Breast epithelium (tissue), 3 donors: ENCODE measurements at regions not wholly inside any gene's neighbourhood (a gene's known extent, or its start where the extent isn't known, plus 50 kb on each side); places are given as distances from the start of the nearest gene placed in this dataset.

Experiments used
- POLR2A ChIP-seq: fragments of 450-650 bp; IDR thresholded peaks from one replicate; pipeline ENCODE4 v1.6.1; 2016; ENCODE audit warnings: antibody characterized with exemption, mild to moderate bottlenecking, moderate library complexity
- POLR2AphosphoS5 ChIP-seq, 3 donors: sonication (generic); formaldehyde crosslinking; IDR thresholded peaks; one replicate each; pipeline ENCODE4 v1.6.1; 2017; ENCODE audit warnings: antibody characterized with exemption in 3 of 3
- TF ChIP-seq, protein P1 (sequence below), 3 donors: fragments of 450-650 bp; IDR thresholded peaks; one replicate each; pipeline ENCODE4 v1.5.1; 2016 to 2017; ENCODE audit warnings: antibody characterized with exemption in 3 of 3, mild to moderate bottlenecking in 3 of 3, moderate library complexity in 3 of 3

DNA sequence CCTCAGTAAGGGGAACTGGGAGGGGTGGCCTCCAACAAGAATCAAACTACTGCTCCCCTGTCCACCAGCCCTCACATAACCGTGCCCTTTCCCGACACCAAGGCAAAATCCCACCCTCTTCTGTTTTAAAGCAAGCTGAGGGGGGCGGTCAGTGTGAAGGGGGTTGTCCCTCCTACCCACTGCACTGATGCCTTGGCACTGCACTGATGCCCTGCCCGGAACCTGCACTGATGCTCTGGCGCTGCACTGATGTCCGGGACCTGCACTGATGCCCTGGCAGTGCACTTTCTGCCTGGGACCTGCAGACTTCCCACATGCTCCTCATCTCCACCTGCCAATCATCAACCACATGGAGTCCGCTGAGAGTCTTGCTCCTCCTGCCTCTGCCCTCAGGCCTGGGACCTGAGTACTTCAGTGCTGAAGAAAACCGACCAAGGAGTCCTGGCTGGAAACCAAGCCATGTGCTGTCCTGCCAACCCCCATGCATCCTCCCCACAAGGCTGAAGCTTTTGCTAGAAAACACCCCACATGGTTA is 179.5 kb downstream of the SMAD2 start:
- TF ChIP-seq, protein P1, sequence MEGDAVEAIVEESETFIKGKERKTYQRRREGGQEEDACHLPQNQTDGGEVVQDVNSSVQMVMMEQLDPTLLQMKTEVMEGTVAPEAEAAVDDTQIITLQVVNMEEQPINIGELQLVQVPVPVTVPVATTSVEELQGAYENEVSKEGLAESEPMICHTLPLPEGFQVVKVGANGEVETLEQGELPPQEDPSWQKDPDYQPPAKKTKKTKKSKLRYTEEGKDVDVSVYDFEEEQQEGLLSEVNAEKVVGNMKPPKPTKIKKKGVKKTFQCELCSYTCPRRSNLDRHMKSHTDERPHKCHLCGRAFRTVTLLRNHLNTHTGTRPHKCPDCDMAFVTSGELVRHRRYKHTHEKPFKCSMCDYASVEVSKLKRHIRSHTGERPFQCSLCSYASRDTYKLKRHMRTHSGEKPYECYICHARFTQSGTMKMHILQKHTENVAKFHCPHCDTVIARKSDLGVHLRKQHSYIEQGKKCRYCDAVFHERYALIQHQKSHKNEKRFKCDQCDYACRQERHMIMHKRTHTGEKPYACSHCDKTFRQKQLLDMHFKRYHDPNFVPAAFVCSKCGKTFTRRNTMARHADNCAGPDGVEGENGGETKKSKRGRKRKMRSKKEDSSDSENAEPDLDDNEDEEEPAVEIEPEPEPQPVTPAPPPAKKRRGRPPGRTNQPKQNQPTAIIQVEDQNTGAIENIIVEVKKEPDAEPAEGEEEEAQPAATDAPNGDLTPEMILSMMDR (IDR thresholded peaks at IDR 0.05): no peak
- no peak for TF ChIP-seq POLR2A
- no peak for TF ChIP-seq POLR2AphosphoS5 (IDR thresholded peaks at IDR 0.05)
